ENCODE measurements at regions not wholly inside any gene's neighbourhood (a gene's known extent, or its start where the extent isn't known, plus 50 kb on each side); places are given as distances from the start of the nearest gene placed in this dataset.

GRCh38 chrY:13020839-13021238, 116.2 kb downstream of the DDX3Y start:
- TF ChIP-seq CTCF (IDR thresholded peaks at IDR 0.05) = no peak
- no peak for ATAC-seq
- Histone ChIP-seq H3K4me1 (no peaks in the 10 kb centered on the region), H3K4me3 (no peak overlapping the region), H3K9me3 (no peaks in the 10 kb centered on the region), H3K27ac (no peak overlapping the region), H3K27me3 (no peaks in the 10 kb centered on the region), H3K36me3 (no peaks in the 10 kb centered on the region)
- DNase-seq = no peak
- intact Hi-C loops (cut with DNase I) = no loop called here

- DNase-seq (no peak), ATAC-seq (no peak)
- H3K9me3 ChIP-seq = no peaks in the 10 kb centered on the region
- H3K4me3 ChIP-seq = no peak overlapping the region
- H3K4me1 ChIP-seq = no peaks in the 10 kb centered on the region
- H3K27ac ChIP-seq = no peak overlapping the region
- H3K36me3 ChIP-seq = no peaks in the 10 kb centered on the region
- no peak for TF ChIP-seq CTCF (IDR thresholded peaks at IDR 0.05)
- H3K27me3 ChIP-seq = no peaks in the 10 kb centered on the region
- intact Hi-C loops (cut with DNase I) = no loop called here
Measured at GRCh38 chrY:13023607-13024006, 118.9 kb downstream of the DDX3Y start.

GRCh38 chrY:13024447-13024846, 119.8 kb downstream of the DDX3Y start:
- intact Hi-C loops (cut with DNase I) = no loop called here

GRCh38 chrY:13026906-13027305, 122.2 kb downstream of the DDX3Y start:
- Histone ChIP-seq H3K4me1 (no peaks in the 10 kb centered on the region), H3K27ac (no peak overlapping the region), H3K36me3 (no peaks in the 10 kb centered on the region), H3K9me3 (no peaks in the 10 kb centered on the region), H3K4me3 (no peak overlapping the region), H3K27me3 (no peaks in the 10 kb centered on the region)
- intact Hi-C loops (cut with DNase I) = no loop called here
- TF ChIP-seq CTCF (IDR thresholded peaks at IDR 0.05) = no peak
- ATAC-seq (no peak), DNase-seq (no peak)

More at GRCh38 chrY:13024447-13024846, 119.8 kb downstream of the DDX3Y start:
- no peak for DNase-seq
- ATAC-seq = no peak
- H3K9me3 ChIP-seq = no peaks in the 10 kb centered on the region
- no peaks in the 10 kb centered on the region for H3K36me3 ChIP-seq
- no peak overlapping the region for H3K4me3 ChIP-seq
- H3K27ac ChIP-seq = no peak overlapping the region
- H3K27me3 ChIP-seq = no peaks in the 10 kb centered on the region
- no peak for TF ChIP-seq CTCF (IDR thresholded peaks at IDR 0.05)
- no peaks in the 10 kb centered on the region for H3K4me1 ChIP-seq

GRCh38 chrY:13040232-13040631, 135.6 kb downstream of the DDX3Y start:
- DNase-seq (no peak), ATAC-seq (no peak)
- H3K27me3 ChIP-seq = no peaks in the 10 kb centered on the region
- intact Hi-C loops (cut with DNase I) = no loop called here
- no peaks in the 10 kb centered on the region for H3K9me3 ChIP-seq
- H3K27ac ChIP-seq = no peak overlapping the region
- no peaks in the 10 kb centered on the region for H3K4me1 ChIP-seq
- H3K4me3 ChIP-seq = no peak overlapping the region
- TF ChIP-seq CTCF (IDR thresholded peaks at IDR 0.05) = no peak
- no peaks in the 10 kb centered on the region for H3K36me3 ChIP-seq

All from left lung (tissue), 4 donors.